Superior temporal gyrus (tissue), 1 donor: ENCODE measurements at regions not wholly inside any gene's neighbourhood (a gene's known extent, or its start where the extent isn't known, plus 50 kb on each side); places are given as distances from the start of the nearest gene placed in this dataset.
A peak's percentile ranks its signal among the peaks of the same experiment; 100 is the strongest.

ENCODE experiments used
- DNase-seq: peaks from one replicate; pipeline ENCODE4 v3.0.0-alpha.2; 2016; ENCODE audit errors: extremely low spot score

DNA sequence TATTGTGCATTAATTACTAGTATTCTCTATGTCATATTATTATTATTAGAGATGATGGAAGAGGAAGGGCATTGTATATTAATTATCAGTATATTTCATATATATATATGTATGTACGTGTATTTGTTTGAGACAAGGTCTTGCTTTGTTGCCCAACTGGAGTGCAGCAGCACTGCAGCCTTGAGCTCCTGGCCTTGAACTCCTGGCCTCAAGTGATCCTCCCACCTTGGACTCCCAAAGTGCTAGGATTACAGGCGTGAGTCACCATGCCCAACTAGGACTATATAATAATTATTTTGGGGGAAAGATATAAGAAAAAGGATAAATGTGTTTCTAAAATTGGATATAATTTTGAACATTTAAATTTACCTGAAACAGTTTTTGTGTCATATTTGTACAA lies 63.2 kb upstream of the USP24 start:
- DNase-seq, result no peak

- peak; percentile 93 for DNase-seq
These were observed 62.4 kb upstream of the USP24 start for GRCh38 chr1:55277377-55278130.

DNA sequence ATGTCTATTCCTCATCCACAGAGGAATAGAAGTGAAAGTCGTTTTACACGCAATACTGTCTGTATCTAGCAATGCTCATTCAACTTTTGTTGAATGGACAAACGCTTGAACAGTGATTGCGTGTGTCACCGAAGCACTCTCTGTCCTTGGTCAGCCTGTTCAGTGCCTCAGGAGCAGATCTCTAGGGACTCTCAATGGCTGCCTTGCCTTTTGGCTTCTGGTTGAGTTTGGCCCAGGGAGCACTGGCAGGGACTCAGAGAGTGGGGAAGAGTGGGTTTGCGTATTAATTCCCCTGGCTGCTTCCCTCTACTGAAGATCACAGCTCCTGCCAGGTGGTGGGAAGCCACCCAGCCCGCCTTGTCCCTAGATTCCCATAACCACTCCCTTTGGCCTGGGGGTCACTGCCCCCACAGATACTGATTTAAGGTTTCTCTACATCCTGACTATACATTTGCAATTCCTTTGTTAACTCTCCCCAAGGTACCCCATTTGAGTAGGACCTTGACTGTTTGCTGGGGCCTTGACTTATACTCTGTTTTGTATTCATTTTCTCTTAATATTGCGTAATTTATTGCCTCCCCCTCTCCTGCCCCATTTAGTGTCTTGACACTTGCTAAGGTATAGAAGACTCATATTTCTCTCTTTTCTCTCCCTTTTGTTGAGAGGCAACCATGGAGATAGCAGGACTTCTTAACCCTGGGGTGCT lies 61.7 kb upstream of the USP24 start:
- peak; percentile 26 for DNase-seq

DNA sequence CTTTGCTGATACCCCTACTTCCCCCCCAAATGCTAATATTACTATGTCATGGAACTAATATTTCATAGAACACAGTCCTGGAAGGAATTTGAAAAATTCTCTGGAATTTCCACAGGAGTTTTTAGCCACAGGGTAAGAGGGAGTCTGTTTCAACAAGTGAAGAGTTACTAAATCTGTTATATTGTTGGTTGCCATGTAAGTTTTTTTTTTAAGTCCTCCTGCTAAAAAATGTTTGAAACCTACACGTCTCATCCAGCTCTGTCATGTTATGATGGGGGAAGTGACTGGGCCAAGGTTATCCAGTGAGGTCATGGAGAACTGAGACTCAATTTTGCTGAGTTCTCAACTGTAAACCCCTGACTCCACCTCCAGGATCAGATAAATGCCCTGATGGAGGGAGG lies 60.8 kb upstream of the USP24 start:
- no peak for DNase-seq

- DNase-seq, result peak; percentile 22
These were observed 60.1 kb upstream of the USP24 start for GRCh38 chr1:55275151-55275748.

DNA sequence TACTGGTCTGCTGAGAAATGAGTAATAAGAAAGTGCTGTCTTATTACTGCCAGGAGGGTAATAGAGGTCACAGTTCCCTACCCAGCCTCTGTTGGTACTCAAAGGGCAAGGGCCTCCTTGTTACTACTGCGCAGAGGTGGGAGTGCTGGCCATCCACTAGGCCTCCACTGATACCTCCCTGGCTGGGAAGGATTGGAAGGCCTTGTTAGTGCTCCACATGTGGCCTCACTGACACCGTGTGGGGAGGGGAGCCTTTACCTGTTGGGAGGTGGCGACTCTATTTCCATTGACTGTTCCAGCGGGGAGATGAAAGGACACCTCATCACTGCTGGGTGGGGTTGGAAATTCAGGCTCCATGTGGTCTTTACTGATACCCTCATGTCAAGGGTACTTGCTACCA lies 57.8 kb upstream of the USP24 start:
- no peak for DNase-seq
